HTR-8/SVneo (cell line): ENCODE measurements at regions not wholly inside any gene's neighbourhood (a gene's known extent, or its start where the extent isn't known, plus 50 kb on each side); places are given as distances from the start of the nearest gene placed in this dataset.

Source experiments
- DNase-seq: peaks from one replicate; pipeline ENCODE4 v3.0.0; 2011; ENCODE audit warnings: low spot score, mixed read lengths; ENCODE audit not compliant: insufficient read length
- FAIRE-seq: peaks from 2 replicates; lab custom pipeline; 2011; peaks lifted over from hg19 to GRCh38; lab: Jason Lieb, UNC

- FAIRE-seq = no peak
- DNase-seq = no peak
Measured at GRCh38 chr9:103372828-103373227, 377.7 kb downstream of the CYLC2 start.

- DNase-seq (no peak), FAIRE-seq (no peak)
Measured at GRCh38 chr9:103377667-103378066, 382.5 kb downstream of the CYLC2 start.

- peak; percentile 24 for DNase-seq
- peak; percentile 62 for FAIRE-seq
Measured at GRCh38 chr9:103397868-103398600, 402.9 kb downstream of the CYLC2 start.

GRCh38 chr9:103399535-103399934 is 404.4 kb downstream of the CYLC2 start:
- no peak for DNase-seq
- FAIRE-seq = no peak

GRCh38 chr9:103407260-103407659 is 412.1 kb downstream of the CYLC2 start:
- no peak for FAIRE-seq

GRCh38 chr9:103410059-103410458 is 414.9 kb downstream of the CYLC2 start:
- DNase-seq = no peak

More at GRCh38 chr9:103407260-103407659, 412.1 kb downstream of the CYLC2 start:
- DNase-seq = no peak

GRCh38 chr9:103427696-103428095 is 432.6 kb downstream of the CYLC2 start:
- DNase-seq = no peak
- FAIRE-seq = no peak

More at GRCh38 chr9:103410059-103410458, 414.9 kb downstream of the CYLC2 start:
- FAIRE-seq = no peak

- FAIRE-seq (no peak), DNase-seq (no peak)
Measured at GRCh38 chr9:103430469-103430868, 435.3 kb downstream of the CYLC2 start.

GRCh38 chr9:103431809-103432208 is 436.7 kb downstream of the CYLC2 start:
- DNase-seq (no peak), FAIRE-seq (no peak)

GRCh38 chr9:103444176-103444575 is 449.0 kb downstream of the CYLC2 start:
- peak; percentile 1 for DNase-seq
- no peak for FAIRE-seq

GRCh38 chr9:103458826-103459225 is 463.7 kb downstream of the CYLC2 start:
- FAIRE-seq = no peak
- no peak for DNase-seq

GRCh38 chr9:103471241-103471640 is 476.1 kb downstream of the CYLC2 start:
- DNase-seq (no peak), FAIRE-seq (no peak)

- DNase-seq = no peak
- no peak for FAIRE-seq
Measured at GRCh38 chr9:103474156-103474555, 479.0 kb downstream of the CYLC2 start.

- no peak for DNase-seq
- no peak for FAIRE-seq
Measured at GRCh38 chr9:103483471-103484096, 488.5 kb downstream of the CYLC2 start.

- no peak for FAIRE-seq
- DNase-seq = no peak
Measured at GRCh38 chr9:103485138-103485537, 490.0 kb downstream of the CYLC2 start.

GRCh38 chr9:103514767-103515166 is 519.6 kb downstream of the CYLC2 start:
- no peak for FAIRE-seq
- DNase-seq = no peak

- FAIRE-seq = no peak
- DNase-seq = no peak
Measured at GRCh38 chr9:103522409-103522808, 527.3 kb downstream of the CYLC2 start.

- no peak for DNase-seq
- FAIRE-seq = no peak
Measured at GRCh38 chr9:103530934-103531333, 535.8 kb downstream of the CYLC2 start.

- FAIRE-seq (no peak), DNase-seq (no peak)
Measured at GRCh38 chr9:103533318-103533717, 538.2 kb downstream of the CYLC2 start.

- DNase-seq (no peak), FAIRE-seq (no peak)
Measured at GRCh38 chr9:103537426-103537825, 542.3 kb downstream of the CYLC2 start.

- DNase-seq = no peak
- FAIRE-seq = no peak
Measured at GRCh38 chr9:103545260-103545659, 548.8 kb upstream of the SMC2 start.

- FAIRE-seq (no peak), DNase-seq (no peak)
Measured at GRCh38 chr9:103552712-103553111, 541.4 kb upstream of the SMC2 start.
